MCF 10A (cell line): ENCODE measurements at regions not wholly inside any gene's neighbourhood (a gene's known extent, or its start where the extent isn't known, plus 50 kb on each side); places are given as distances from the start of the nearest gene placed in this dataset.

Experiments
- BruUV-seq: library from RNA; stranded (reverse); fragments of 400-500 nt; replicated peaks from 2 replicates; lab custom pipeline; 2021; lab: Mats Ljungman, UMichigan
- CTCF ChIA-PET: fragments of 300-600 bp; sonication (Branson Sonifier 250); formaldehyde crosslinking; extraction: SDS; loops from one replicate; lab custom pipeline; 2021; ENCODE audit warnings: antibody characterized with exemption, inconsistent platforms; lab: Yijun Ruan, JAX
- POLR2A ChIA-PET: fragments of 300-600, 350-650 bp; sonication (Branson Sonifier 250); formaldehyde crosslinking; extraction: SDS; loops from one replicate; lab custom pipeline; 2020; ENCODE audit warnings: antibody characterized with exemption, inconsistent platforms; lab: Yijun Ruan, JAX
- DNase-seq: peaks from one replicate; pipeline ENCODE4 v3.0.0-alpha.2; 2018; ENCODE audit not compliant: unreplicated experiment
- H3K27ac Mint-ChIP-seq: one replicate; pipeline ENCODE4 v1.8.0; 2022; ENCODE audit warnings: mild to moderate bottlenecking, low read depth, mixed read lengths; ENCODE audit not compliant: unreplicated experiment
- H3K27me3 Mint-ChIP-seq: one replicate; pipeline ENCODE4 v1.8.0; 2022; ENCODE audit warnings: mixed read lengths; ENCODE audit not compliant: insufficient read depth, unreplicated experiment
- H3K36me3 Mint-ChIP-seq: one replicate; pipeline ENCODE4 v1.8.0; 2022; ENCODE audit warnings: mild to moderate bottlenecking, moderate library complexity, mixed read lengths; ENCODE audit not compliant: insufficient read depth, unreplicated experiment
- H3K4me1 Mint-ChIP-seq: one replicate; pipeline ENCODE4 v1.8.0; 2022; ENCODE audit warnings: mixed read lengths; ENCODE audit not compliant: insufficient read depth, unreplicated experiment
- H3K4me3 Mint-ChIP-seq: one replicate; pipeline ENCODE4 v1.8.0; 2022; ENCODE audit warnings: mild to moderate bottlenecking, moderate library complexity, mixed read lengths; ENCODE audit not compliant: unreplicated experiment
- H3K9me3 Mint-ChIP-seq: one replicate; pipeline ENCODE4 v1.8.0; 2022; ENCODE audit warnings: mixed read lengths; ENCODE audit not compliant: unreplicated experiment
- intact Hi-C: fragments of 100-400 bp; cut with micrococcal nuclease; formaldehyde crosslinking; loops from 2 replicates; pipeline ENCODE4 v1.14.1; 2022
- TF ChIP-seq, protein P1 (sequence below): fragments of 200-600 bp; IDR thresholded peaks from one replicate; pipeline ENCODE4 v1.8.0; 2022; ENCODE audit warnings: antibody characterized with exemption, mild to moderate bottlenecking; ENCODE audit not compliant: unreplicated experiment

DNA sequence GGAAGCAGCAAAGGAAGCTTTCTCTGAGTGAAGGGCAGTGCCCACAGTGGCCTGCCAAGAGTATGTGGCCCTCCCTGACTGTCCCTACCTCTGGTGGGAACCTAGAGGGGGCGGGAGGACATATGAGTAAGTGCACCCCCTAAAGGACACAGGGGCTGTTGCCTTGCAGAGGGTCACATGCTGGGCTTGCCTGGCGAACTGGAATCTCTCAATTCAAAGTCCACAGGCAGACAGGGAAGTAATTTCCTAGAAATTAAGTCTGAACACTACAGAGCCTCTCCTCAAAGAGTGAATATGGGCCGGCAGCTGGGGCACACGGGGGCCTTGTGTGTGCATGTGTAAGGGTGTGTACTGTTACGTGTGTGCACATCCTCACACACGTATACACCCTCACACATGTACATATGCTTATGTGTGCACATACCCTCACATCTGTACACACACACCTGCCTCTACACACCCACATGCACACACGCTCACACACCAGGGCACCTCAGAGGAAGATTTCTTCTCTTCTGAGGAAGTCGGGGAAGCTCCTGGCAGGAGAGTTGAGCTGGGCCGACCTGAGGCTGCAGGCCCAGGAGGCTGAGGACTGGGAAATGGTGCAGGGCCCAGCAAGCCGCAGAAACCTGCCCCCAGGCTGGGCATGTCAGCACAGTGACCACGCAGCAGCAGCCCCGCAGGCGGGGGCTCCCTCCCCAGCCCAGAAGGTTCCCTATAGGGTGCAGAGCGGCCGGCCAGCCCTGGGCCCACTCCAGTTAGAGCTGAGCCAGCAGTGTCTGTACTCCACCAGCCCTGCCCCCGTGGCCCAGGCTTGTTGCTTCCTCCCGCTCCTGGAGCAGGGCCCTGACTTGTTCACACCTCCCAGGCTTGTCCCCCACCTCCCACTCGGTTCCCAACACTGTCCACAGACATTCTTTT is 77.4 kb upstream of the TAF1B start:
- intact Hi-C loops = no loop called here
- H3K9me3 Mint-ChIP-seq = no peaks in the 10 kb centered on the region
- no peak overlapping the region for H3K27ac Mint-ChIP-seq
- ChIA-PET CTCF (interaction anchor here (0.8 kb wide), 1 partner anchor 10 kb away, joined by 3 read pairs; no protein-coding TSS in a partner anchor), POLR2A (interaction anchor here (1.4 kb wide), 1 partner anchor 13 kb away, joined by 4 read pairs; no protein-coding TSS in a partner anchor)
- no peak for DNase-seq
- no peaks in the 10 kb centered on the region for H3K27me3 Mint-ChIP-seq
- peaks cover 25% of the 10 kb centered on the region for H3K4me1 Mint-ChIP-seq
- TF ChIP-seq, protein P1, sequence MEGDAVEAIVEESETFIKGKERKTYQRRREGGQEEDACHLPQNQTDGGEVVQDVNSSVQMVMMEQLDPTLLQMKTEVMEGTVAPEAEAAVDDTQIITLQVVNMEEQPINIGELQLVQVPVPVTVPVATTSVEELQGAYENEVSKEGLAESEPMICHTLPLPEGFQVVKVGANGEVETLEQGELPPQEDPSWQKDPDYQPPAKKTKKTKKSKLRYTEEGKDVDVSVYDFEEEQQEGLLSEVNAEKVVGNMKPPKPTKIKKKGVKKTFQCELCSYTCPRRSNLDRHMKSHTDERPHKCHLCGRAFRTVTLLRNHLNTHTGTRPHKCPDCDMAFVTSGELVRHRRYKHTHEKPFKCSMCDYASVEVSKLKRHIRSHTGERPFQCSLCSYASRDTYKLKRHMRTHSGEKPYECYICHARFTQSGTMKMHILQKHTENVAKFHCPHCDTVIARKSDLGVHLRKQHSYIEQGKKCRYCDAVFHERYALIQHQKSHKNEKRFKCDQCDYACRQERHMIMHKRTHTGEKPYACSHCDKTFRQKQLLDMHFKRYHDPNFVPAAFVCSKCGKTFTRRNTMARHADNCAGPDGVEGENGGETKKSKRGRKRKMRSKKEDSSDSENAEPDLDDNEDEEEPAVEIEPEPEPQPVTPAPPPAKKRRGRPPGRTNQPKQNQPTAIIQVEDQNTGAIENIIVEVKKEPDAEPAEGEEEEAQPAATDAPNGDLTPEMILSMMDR = no peak
- BruUV-seq = no TSS peak
- no peak overlapping the region for H3K4me3 Mint-ChIP-seq
- no peaks in the 10 kb centered on the region for H3K36me3 Mint-ChIP-seq

DNA sequence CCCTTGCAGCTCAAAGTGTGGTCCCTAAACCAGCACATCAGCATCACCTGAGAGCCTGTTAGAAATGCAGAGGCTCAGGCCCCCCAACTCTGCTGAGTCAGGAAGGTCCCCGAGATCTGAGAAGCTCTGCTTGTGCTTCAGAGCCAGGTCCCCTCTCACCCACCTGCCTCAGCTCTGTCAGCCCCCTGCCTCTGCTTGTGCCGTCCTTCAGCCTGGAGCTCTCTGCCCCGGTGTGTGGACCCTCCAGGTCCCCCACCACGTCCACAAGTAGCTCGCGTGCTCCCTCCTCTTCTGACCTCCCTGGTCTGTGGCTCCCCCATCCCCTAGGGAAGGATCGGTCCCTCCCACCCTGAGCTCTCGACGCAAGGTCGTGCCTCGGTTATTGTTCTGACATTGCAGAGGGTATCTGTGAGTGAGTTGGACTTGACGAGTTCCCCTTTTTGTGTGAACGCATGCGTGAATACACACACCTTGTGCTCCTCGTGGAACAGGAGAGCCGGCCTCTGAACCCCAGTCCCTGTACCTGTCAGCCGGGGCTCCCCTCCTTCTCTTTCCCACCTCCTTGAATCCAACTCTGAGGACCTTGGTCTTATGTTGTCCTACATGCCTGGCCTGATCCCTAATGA is 75.5 kb upstream of the TAF1B start:
- H3K9me3 Mint-ChIP-seq = no peaks in the 10 kb centered on the region
- DNase-seq = no peak
- H3K4me3 Mint-ChIP-seq = no peak overlapping the region
- H3K27me3 Mint-ChIP-seq = no peaks in the 10 kb centered on the region
- no peak overlapping the region for H3K27ac Mint-ChIP-seq
- H3K36me3 Mint-ChIP-seq = no peaks in the 10 kb centered on the region
- no TSS peak for BruUV-seq
- TF ChIP-seq, protein P1 = no peak
- H3K4me1 Mint-ChIP-seq = peaks cover 26% of the 10 kb centered on the region
- intact Hi-C loops = no loop called here
- ChIA-PET POLR2A (interaction anchor here (0.6 to 3.8 kb wide), 3 partner anchors 14 to 138 kb away, joined by 3 to 25 read pairs (median 5); partner anchors contain the start of gene YWHAQ), CTCF (interaction anchor here (0.6 to 1.0 kb wide), 4 partner anchors 31 to 315 kb away, joined by 3 read pairs; no protein-coding TSS in a partner anchor)

DNA sequence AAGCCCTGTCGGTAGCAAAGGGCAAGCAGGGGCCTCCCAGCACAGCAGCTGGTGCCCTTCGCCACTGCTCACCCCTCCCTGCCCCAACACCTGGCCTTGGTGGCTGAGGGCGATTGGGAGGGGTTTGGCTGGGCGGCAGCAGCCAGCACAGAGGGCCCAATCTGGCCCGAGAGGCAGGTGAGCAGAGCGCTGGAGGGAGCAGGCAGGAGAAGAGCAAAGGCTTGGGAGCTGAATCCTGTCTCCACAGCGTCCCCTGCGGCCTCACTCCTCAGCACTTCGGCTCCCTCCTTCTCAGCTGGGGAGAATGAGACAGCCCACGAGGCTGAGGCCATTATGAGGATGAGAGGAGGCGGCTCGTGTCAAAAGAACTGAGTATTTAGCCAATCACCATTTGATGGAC is 74.9 kb upstream of the TAF1B start:
- TF ChIP-seq, protein P1 = no peak
- peaks cover 26% of the 10 kb centered on the region for H3K4me1 Mint-ChIP-seq
- H3K9me3 Mint-ChIP-seq = no peaks in the 10 kb centered on the region
- no peak overlapping the region for H3K4me3 Mint-ChIP-seq
- no peaks in the 10 kb centered on the region for H3K27me3 Mint-ChIP-seq
- no peak overlapping the region for H3K27ac Mint-ChIP-seq
- no TSS peak for BruUV-seq
- intact Hi-C loops = no loop called here
- ChIA-PET POLR2A (interaction anchor here (1.5 to 3.8 kb wide), 2 partner anchors 15 to 139 kb away, joined by 3 to 25 read pairs; no protein-coding TSS in a partner anchor), CTCF (interaction anchor here (0.7 to 5.4 kb wide), 5 partner anchors 13 to 173 kb away, joined by 3 to 99 read pairs (median 12); no protein-coding TSS in a partner anchor)
- H3K36me3 Mint-ChIP-seq = no peaks in the 10 kb centered on the region
- DNase-seq = no peak
